HG02981 (cell line): ENCODE measurements at regions not wholly inside any gene's neighbourhood (a gene's known extent, or its start where the extent isn't known, plus 50 kb on each side); places are given as distances from the start of the nearest gene placed in this dataset.

Experiments used
- ATAC-seq: cut with Tn5 transposase; IDR thresholded peaks from one replicate; pipeline ENCODE4 v1.9.1; 2021; ENCODE audit warnings: mild to moderate bottlenecking, moderate library complexity; ENCODE audit not compliant: unreplicated experiment

GRCh38 chr2:41803361-41803760 lies 244.5 kb upstream of the PKDCC start:
- no peak for ATAC-seq

DNA sequence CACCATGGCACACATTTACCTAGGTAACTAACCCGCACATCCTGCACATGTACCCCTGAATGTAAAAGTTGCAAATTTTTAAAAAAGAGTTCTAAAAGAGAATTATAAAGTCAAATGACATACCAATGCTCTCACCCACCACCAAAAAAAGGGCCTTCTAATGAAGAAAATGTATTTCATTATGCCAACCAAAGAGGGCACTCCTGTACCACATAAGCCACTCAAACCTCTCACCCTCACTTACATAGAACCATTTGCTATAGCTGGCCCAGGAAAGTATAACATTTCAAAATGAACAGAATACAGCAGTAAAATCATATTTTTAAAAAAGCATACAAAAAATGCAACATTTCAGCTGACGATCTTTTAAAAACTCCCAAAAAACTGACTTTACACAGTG lies 241.5 kb upstream of the PKDCC start:
- no peak for ATAC-seq

DNA sequence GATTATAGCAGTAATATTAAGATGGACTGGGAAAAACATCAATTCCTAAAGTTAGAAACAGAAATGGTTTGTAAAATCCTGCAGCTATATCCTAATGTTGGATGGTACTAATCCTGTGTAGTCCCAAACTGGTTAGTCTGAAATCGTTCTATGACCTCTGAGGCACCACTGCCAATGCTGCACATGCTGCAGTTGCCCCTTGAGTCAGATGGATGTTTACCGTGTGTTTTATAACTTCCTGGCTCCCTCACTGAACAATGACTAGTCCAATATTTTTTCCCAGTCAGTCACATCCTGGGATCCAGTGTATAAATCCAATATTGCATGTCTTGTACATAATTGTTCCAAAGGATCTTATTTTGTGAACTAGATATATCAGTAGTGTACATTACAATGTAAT lies 226.7 kb upstream of the PKDCC start:
- ATAC-seq = no peak

DNA sequence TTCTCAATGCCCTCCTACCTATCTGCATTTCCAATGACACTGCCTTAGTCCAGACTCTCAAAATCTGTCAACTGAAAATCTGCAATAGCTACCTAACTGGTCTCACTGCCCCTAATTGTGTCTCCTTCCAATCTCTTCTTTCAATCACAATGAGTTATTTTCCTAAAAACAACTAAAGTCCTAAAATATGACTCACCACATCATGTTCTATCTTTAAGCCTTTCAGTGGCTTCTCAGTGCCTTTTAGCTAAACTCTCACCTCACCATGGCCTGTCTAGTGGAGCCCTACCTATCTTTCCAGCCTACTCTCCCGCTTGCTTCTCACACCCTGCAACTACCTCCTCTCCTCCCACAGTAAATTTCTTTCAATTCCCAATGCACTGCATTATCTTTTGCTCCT lies 220.9 kb upstream of the PKDCC start:
- ATAC-seq = no peak

DNA sequence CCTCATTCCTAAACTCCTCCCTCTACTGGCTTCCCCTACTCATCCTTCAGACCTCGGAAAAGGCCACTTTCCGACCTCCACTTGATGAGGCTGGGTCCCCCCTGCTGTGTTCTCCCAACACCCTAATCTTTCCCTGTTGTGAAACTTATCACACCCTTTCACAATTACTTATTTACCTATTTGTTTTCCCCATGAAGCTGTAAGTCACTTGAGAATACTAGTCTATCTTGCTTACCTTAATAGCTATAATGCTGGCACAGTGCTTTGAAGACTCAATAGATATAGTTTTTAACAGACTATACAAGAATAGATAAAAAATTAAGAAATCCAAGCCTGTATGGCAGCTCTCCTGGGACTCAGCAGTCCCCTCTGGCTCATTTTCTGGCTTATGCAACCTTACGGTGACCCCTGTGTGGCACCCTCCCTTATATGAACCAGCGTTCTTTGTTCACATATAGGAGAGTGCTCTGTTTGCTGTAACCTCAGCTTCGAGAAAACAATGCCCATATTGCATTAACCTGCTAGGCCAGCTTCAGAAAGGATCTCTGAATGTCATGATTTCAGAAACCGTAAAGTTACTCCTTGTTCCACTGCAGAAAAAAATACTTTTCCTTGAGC lies 220.4 kb upstream of the PKDCC start:
- no peak for ATAC-seq

DNA sequence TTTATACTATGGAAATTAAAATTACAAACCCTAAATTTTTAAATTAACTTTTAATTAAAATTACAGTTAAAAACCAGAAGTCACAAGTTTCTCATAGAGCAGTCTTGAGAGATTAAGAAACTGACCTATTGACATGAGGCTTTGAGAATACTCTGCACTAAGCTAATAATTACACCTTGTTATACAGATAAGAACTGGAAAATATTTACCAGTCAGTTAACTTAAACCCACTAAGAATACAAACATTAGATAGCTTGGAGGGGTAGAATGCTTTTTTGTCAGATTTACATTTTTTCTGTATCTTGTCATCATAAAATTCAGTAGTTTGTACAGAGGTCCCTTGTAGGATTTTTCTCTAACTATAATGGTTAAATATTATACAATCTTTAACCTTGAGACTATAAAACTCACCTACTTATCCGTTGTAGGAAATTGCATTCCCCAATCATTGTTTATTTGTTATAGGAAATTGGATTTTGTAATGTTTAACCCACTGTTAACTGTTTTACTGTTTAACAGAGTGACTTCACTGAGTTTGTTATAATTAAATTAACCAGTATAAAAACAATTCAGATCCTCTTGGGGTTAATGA lies 219.7 kb upstream of the PKDCC start:
- no peak for ATAC-seq

DNA sequence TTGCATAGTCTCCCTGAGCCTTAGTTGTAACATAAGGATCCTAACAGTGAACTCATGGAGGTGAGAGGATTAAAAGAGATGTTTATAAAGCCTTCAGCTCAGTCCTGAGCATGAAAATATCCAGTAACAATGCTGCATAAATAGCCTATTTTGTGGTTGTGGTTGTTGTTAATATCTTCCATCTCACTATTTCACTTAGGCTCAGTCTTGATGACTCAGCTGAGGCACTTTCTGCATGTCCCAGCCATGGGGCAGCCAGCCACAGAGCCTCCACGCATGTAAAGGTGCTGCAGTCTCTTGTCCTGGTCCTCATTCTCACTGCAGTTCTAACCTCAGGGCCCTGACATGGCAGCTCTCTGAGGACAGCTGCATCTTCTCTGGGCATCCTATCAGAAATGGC lies 218.8 kb upstream of the PKDCC start:
- ATAC-seq = no peak

DNA sequence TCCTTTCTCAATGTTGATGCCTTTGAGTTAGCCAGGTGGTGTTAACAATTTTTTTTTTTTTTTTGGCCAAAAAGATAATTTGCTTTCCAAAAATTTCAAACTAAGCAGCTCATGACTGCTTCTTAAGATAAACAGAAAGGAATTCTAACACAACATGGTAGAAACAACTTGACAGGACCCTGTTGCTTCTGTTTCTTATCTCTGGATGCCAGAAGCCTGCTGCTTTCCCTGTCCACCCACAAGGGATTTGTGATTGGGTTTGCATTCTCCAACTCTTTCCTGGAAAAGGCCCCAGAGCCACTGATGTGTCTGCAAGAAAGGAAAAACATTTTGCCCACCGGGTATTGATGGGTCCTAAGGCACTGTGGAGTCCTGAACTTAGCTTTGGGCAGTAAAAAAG lies 217.2 kb upstream of the PKDCC start:
- no peak for ATAC-seq

GRCh38 chr2:41832218-41832617 lies 215.6 kb upstream of the PKDCC start:
- ATAC-seq = no peak

- ATAC-seq = no peak
These were observed 212.4 kb upstream of the PKDCC start for GRCh38 chr2:41835401-41835800.

- no peak for ATAC-seq
These were observed 210.9 kb upstream of the PKDCC start for GRCh38 chr2:41836948-41837347.

- no peak for ATAC-seq
These were observed 210.2 kb upstream of the PKDCC start for GRCh38 chr2:41837610-41838009.

- ATAC-seq = peak; percentile 100
These were observed 206.9 kb upstream of the PKDCC start for GRCh38 chr2:41840702-41841551.

DNA sequence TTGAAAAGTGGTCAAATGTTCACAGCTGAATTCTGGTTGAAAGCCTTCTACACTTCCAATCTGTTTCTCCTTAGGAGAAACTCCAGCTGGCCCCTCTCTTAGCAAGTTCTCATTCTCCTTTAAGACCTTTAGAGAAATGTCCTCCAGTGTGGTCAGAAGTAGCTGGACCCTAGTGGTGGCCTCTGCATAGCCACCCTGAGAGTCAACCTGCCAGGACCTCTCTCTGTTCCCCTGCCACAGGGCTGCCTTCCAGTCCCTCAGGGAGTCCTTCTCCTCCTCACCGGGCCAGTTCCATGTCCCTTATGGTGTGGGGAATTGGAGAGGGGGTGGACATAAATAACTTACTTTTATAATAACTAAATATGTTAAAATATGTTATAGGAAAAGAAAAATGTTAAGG lies 200.9 kb upstream of the PKDCC start:
- ATAC-seq = no peak

- no peak for ATAC-seq
These were observed 199.9 kb upstream of the PKDCC start for GRCh38 chr2:41847744-41848441.

GRCh38 chr2:41851554-41851953 lies 196.3 kb upstream of the PKDCC start:
- no peak for ATAC-seq

DNA sequence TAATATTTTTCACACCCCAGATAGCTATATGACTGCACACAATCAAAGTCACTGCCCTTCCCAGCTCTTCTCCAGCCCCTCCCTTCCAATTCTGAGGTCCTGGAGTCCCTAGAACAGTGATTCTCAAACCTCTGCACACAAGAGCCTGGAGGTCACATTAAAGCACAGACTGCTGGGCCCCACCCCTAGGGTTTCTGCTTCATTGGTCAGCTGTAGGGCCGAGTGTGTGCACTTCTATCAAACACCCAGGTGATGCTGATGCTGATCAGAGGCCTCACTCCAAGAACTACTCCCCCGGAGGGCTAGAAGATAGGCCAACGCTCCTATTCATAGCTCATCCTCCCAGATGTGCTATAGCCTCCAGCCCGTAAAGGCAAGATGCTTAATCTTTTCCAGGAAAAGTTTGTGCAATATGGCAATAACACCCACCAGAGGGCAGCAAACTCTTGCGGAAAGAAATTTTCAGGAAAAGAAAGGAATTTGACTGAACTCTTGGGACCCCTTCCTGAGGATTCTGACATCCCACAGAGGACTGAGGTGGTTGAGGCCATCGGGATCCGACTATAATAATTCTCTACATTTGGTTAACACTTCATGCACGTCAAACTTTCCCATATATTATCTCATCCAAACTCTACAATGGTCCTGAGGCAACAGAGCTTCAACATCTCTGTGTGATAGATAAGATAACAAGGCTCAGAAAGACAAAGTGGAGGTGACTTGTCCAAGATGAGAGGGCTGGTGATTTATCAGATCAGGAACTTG lies 194.2 kb upstream of the PKDCC start:
- ATAC-seq = no peak

DNA sequence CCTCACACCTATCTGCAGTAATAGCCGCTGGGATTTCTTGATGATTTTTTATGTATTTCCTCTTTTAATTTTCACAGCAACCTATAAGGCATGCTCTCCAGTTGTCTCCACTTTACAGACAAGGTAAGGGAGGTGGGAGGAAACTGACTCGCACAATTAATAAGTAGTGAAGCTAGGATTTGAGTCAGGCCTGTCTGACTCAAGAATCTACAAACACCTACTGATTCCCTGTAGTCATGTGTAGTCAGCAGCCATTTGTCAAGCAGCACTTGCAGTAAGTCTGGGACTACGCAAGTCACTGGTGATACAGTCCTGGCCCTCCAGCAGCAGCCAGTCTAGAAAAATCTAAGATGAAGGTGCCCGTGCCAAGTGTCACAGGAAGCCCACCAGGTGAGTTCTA lies 193.6 kb upstream of the PKDCC start:
- no peak for ATAC-seq

- no peak for ATAC-seq
These were observed 190.9 kb upstream of the PKDCC start for GRCh38 chr2:41856946-41857345.

DNA sequence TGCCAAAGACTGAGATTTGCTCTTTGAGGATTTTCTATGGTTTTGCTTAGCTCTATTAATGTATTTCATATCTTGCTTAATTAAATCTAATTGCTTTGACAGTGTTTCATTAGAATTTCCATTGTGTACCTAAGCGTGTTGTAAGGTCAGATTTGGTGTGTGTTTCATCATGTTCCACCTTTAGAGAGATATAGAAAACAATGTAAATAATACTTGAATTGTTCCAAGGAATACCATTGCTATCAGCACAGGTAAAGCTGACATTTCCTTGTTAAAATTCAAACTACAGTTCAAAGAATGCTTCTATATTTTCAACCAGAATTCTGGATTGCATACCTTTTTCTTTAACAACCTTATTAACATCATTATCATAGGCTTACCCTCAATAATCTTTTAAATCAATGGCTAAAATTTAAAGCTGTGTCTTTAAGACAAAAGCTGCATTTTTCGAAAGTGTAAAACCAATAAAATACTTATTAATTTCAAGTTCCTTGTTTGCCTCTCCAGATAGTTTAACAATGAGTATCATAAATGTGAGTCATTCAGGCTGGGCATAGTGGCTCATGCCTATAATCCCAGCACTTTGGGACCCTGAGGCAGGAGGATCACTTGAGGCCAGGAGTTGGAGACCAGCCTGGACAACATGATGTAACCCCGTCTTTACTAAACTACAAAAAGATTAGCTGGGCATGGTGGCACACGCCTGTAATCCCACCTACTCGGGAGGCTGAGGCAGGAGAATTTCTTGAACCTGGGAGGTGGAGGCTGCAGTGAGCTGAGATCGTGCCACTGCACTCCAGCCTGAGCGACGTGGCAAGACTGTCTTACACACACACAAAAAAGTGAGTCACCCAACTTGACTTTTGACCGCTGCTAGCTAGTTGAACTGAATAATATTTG lies 188.0 kb upstream of the PKDCC start:
- no peak for ATAC-seq
